OCI-LY7 (cell line): ENCODE measurements at regions not wholly inside any gene's neighbourhood (a gene's known extent, or its start where the extent isn't known, plus 50 kb on each side); places are given as distances from the start of the nearest gene placed in this dataset.

ENCODE experiments used
- EZH2phosphoT487 ChIP-seq: fragments of 200-600 bp; sonication (generic); IDR thresholded peaks from 2 replicates; pipeline ENCODE4 v1.6.1; 2018; ENCODE audit warnings: low read depth, borderline replicate concordance, mild to moderate bottlenecking, mixed run types, antibody characterized with exemption, low read length, moderate library complexity, mixed read lengths
- TF ChIP-seq, protein P1 (sequence below): fragments of 200-600 bp; sonication (generic); conservative IDR thresholded peaks from 2 replicates; pipeline ENCODE4 v1.5.1; 2014; ENCODE audit warnings: mild to moderate bottlenecking, antibody characterized with exemption, low read length, moderate library complexity, mixed read lengths

DNA sequence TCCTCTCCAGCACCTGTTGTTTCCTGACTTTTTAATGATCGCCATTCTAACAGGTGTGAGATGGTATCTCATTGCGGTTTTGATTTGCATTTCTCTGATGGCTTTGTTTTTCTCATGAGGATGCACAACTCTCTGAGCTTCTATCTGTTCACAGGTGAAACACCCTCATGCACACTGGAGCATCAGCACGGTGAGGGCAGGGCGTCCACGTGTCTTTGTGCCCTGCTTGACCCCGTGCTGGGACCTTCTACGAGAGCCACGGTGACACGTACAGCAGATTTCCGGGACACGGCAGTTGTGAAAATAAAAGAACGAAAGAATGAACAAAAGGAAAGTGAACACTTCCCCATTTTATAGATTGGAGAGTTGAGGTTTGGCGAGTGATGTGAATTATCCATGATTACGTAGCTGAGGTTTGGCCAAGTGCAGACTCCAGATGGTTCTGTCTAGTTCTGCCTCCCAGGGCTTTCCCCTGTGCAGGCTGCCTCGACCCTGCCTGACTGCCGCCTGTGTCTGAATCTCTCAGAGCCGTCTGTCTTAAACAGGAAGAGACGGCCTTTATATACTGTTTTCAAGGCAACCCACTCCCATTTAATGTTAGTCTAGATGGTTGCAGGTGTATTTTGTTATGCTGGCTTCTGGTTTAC lies 67.8 kb upstream of the SORBS2 start:
- TF ChIP-seq, protein P1, sequence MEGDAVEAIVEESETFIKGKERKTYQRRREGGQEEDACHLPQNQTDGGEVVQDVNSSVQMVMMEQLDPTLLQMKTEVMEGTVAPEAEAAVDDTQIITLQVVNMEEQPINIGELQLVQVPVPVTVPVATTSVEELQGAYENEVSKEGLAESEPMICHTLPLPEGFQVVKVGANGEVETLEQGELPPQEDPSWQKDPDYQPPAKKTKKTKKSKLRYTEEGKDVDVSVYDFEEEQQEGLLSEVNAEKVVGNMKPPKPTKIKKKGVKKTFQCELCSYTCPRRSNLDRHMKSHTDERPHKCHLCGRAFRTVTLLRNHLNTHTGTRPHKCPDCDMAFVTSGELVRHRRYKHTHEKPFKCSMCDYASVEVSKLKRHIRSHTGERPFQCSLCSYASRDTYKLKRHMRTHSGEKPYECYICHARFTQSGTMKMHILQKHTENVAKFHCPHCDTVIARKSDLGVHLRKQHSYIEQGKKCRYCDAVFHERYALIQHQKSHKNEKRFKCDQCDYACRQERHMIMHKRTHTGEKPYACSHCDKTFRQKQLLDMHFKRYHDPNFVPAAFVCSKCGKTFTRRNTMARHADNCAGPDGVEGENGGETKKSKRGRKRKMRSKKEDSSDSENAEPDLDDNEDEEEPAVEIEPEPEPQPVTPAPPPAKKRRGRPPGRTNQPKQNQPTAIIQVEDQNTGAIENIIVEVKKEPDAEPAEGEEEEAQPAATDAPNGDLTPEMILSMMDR = no peak
- TF ChIP-seq EZH2phosphoT487 = no peak
